H1 (cell line): ENCODE measurements at regions not wholly inside any gene's neighbourhood (a gene's known extent, or its start where the extent isn't known, plus 50 kb on each side); places are given as distances from the start of the nearest gene placed in this dataset.

Experiments
- TF ChIP-seq, protein P1 (sequence below): fragments of 300-600 bp; sonication (generic); IDR thresholded peaks from 2 replicates; pipeline ENCODE4 v1.7.1; 2012; ENCODE audit warnings: low read length, moderate library complexity, mild to moderate bottlenecking, inconsistent platforms; ENCODE audit not compliant: insufficient replicate concordance

GRCh38 chrX:67100031-67100884 is 443.6 kb upstream of the AR start (continued):
- TF ChIP-seq, protein P1, sequence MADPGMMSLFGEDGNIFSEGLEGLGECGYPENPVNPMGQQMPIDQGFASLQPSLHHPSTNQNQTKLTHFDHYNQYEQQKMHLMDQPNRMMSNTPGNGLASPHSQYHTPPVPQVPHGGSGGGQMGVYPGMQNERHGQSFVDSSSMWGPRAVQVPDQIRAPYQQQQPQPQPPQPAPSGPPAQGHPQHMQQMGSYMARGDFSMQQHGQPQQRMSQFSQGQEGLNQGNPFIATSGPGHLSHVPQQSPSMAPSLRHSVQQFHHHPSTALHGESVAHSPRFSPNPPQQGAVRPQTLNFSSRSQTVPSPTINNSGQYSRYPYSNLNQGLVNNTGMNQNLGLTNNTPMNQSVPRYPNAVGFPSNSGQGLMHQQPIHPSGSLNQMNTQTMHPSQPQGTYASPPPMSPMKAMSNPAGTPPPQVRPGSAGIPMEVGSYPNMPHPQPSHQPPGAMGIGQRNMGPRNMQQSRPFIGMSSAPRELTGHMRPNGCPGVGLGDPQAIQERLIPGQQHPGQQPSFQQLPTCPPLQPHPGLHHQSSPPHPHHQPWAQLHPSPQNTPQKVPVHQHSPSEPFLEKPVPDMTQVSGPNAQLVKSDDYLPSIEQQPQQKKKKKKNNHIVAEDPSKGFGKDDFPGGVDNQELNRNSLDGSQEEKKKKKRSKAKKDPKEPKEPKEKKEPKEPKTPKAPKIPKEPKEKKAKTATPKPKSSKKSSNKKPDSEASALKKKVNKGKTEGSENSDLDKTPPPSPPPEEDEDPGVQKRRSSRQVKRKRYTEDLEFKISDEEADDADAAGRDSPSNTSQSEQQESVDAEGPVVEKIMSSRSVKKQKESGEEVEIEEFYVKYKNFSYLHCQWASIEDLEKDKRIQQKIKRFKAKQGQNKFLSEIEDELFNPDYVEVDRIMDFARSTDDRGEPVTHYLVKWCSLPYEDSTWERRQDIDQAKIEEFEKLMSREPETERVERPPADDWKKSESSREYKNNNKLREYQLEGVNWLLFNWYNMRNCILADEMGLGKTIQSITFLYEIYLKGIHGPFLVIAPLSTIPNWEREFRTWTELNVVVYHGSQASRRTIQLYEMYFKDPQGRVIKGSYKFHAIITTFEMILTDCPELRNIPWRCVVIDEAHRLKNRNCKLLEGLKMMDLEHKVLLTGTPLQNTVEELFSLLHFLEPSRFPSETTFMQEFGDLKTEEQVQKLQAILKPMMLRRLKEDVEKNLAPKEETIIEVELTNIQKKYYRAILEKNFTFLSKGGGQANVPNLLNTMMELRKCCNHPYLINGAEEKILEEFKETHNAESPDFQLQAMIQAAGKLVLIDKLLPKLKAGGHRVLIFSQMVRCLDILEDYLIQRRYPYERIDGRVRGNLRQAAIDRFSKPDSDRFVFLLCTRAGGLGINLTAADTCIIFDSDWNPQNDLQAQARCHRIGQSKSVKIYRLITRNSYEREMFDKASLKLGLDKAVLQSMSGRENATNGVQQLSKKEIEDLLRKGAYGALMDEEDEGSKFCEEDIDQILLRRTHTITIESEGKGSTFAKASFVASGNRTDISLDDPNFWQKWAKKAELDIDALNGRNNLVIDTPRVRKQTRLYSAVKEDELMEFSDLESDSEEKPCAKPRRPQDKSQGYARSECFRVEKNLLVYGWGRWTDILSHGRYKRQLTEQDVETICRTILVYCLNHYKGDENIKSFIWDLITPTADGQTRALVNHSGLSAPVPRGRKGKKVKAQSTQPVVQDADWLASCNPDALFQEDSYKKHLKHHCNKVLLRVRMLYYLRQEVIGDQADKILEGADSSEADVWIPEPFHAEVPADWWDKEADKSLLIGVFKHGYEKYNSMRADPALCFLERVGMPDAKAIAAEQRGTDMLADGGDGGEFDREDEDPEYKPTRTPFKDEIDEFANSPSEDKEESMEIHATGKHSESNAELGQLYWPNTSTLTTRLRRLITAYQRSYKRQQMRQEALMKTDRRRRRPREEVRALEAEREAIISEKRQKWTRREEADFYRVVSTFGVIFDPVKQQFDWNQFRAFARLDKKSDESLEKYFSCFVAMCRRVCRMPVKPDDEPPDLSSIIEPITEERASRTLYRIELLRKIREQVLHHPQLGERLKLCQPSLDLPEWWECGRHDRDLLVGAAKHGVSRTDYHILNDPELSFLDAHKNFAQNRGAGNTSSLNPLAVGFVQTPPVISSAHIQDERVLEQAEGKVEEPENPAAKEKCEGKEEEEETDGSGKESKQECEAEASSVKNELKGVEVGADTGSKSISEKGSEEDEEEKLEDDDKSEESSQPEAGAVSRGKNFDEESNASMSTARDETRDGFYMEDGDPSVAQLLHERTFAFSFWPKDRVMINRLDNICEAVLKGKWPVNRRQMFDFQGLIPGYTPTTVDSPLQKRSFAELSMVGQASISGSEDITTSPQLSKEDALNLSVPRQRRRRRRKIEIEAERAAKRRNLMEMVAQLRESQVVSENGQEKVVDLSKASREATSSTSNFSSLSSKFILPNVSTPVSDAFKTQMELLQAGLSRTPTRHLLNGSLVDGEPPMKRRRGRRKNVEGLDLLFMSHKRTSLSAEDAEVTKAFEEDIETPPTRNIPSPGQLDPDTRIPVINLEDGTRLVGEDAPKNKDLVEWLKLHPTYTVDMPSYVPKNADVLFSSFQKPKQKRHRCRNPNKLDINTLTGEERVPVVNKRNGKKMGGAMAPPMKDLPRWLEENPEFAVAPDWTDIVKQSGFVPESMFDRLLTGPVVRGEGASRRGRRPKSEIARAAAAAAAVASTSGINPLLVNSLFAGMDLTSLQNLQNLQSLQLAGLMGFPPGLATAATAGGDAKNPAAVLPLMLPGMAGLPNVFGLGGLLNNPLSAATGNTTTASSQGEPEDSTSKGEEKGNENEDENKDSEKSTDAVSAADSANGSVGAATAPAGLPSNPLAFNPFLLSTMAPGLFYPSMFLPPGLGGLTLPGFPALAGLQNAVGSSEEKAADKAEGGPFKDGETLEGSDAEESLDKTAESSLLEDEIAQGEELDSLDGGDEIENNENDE = no peak
- TF ChIP-seq, all 59 proteins: peak for 0
